OCI-LY1 (cell line): ENCODE measurements at regions not wholly inside any gene's neighbourhood (a gene's known extent, or its start where the extent isn't known, plus 50 kb on each side); places are given as distances from the start of the nearest gene placed in this dataset.

ENCODE experiments used
- H2AFZ ChIP-seq: fragments of 200-600 bp; sonication (generic), shearing (Covaris generic); 2 replicates; pipeline ENCODE4 v1.6.0; 2014; ENCODE audit warnings: antibody characterized with exemption, mild to moderate bottlenecking, low read length
- H3F3A ChIP-seq: fragments of 200-600 bp; sonication (generic), shearing (Covaris generic); 2 replicates; pipeline ENCODE4 v1.6.0; 2014; ENCODE audit warnings: mild to moderate bottlenecking, antibody characterized with exemption, low read length, moderate library complexity; ENCODE audit not compliant: insufficient read depth
- H3K27ac ChIP-seq: fragments of 200-600 bp; sonication (generic); 2 replicates; pipeline ENCODE4 v1.5.1; 2014; ENCODE audit warnings: low read length, mixed run types, mild to moderate bottlenecking, low read depth; ENCODE audit not compliant: poor library complexity, severe bottlenecking
- H3K27me3 ChIP-seq: fragments of 200-600 bp; sonication (generic); 2 replicates; pipeline ENCODE4 v1.6.0; 2014; ENCODE audit warnings: antibody characterized with exemption, mild to moderate bottlenecking, low read length, moderate library complexity; ENCODE audit not compliant: insufficient read depth
- H3K36me3 ChIP-seq: fragments of 200-600 bp; sonication (generic); 2 replicates; pipeline ENCODE4 v1.6.1; 2014; ENCODE audit warnings: mild to moderate bottlenecking, antibody characterized with exemption, low read length, moderate library complexity, mixed read lengths; ENCODE audit not compliant: insufficient read depth
- H3K4me1 ChIP-seq: fragments of 200-600 bp; sonication (generic); 2 replicates; pipeline ENCODE4 v1.5.1; 2014; ENCODE audit warnings: mild to moderate bottlenecking, low read length, moderate library complexity; ENCODE audit not compliant: insufficient read depth, severe bottlenecking
- H3K4me2 ChIP-seq: fragments of 200-600 bp; sonication (generic), shearing (Covaris generic); 2 replicates; pipeline ENCODE4 v1.6.1; 2014; ENCODE audit warnings: low read length
- H3K4me3 ChIP-seq: fragments of 200-600 bp; sonication (generic); 2 replicates; pipeline ENCODE4 v1.5.1; 2014; ENCODE audit warnings: low read length, low read depth, mild to moderate bottlenecking, mixed read lengths; ENCODE audit not compliant: poor library complexity, severe bottlenecking
- H3K79me2 ChIP-seq: fragments of 200-600 bp; shearing (Covaris generic); 2 replicates; pipeline ENCODE4 v1.6.1; 2016; ENCODE audit warnings: mixed run types, low read length, mixed read lengths; ENCODE audit not compliant: insufficient read depth
- H3K9ac ChIP-seq: fragments of 200-600 bp; sonication (generic), shearing (Covaris generic); 2 replicates; pipeline ENCODE4 v1.6.1; 2014; ENCODE audit warnings: mild to moderate bottlenecking, low read length, mixed read lengths
- H3K9me2 ChIP-seq: fragments of 200-600 bp; sonication (generic), shearing (Covaris generic); 2 replicates; pipeline ENCODE4 v1.6.1; 2014; ENCODE audit warnings: low read depth, mild to moderate bottlenecking, low read length, mixed read lengths
- H3K9me3 ChIP-seq: fragments of 200-600 bp; shearing (Covaris generic); 2 replicates; pipeline ENCODE4 v1.6.1; 2014; ENCODE audit warnings: low read length, mixed read lengths
- H4K20me1 ChIP-seq: fragments of 200-600 bp; sonication (generic), shearing (Covaris generic); 2 replicates; pipeline ENCODE4 v1.6.0; 2016; ENCODE audit warnings: mild to moderate bottlenecking, low read length; ENCODE audit not compliant: insufficient read depth
- CTCF ChIP-seq: fragments of 200-600 bp; sonication (generic), shearing (Covaris generic); IDR thresholded peaks from 2 replicates; pipeline ENCODE4 v1.5.1; 2017; ENCODE audit warnings: mild to moderate bottlenecking, antibody characterized with exemption, low read length, moderate library complexity, mixed read lengths
- EZH2 ChIP-seq: fragments of 200-600 bp; sonication (generic), shearing (Covaris generic); IDR thresholded peaks from 2 replicates; pipeline ENCODE4 v1.8.0; 2017; ENCODE audit warnings: borderline replicate concordance, mixed run types, mild to moderate bottlenecking, antibody characterized with exemption, low read length, moderate library complexity, mixed read lengths

GRCh38 chr1:70895531-70895930, 152.1 kb downstream of the PTGER3 start:
- Histone ChIP-seq H2AFZ (no peak overlapping the region), H3K27me3 (no peaks in the 10 kb centered on the region), H3K4me2 (no peak overlapping the region), H3K9me2 (no peaks in the 10 kb centered on the region), H4K20me1 (no peaks in the 10 kb centered on the region), H3K4me1 (no peaks in the 10 kb centered on the region), H3K9ac (no peak overlapping the region), H3K79me2 (no peaks in the 10 kb centered on the region), H3K27ac (no peak overlapping the region), H3K9me3 (no peaks in the 10 kb centered on the region), H3K36me3 (no peaks in the 10 kb centered on the region), H3F3A (no peaks in the 10 kb centered on the region), H3K4me3 (no peak overlapping the region)
- no peak for TF ChIP-seq CTCF
- no peak for TF ChIP-seq EZH2

GRCh38 chr1:70896224-70896623, 151.4 kb downstream of the PTGER3 start:
- Histone ChIP-seq H3K27ac (no peak overlapping the region), H4K20me1 (no peaks in the 10 kb centered on the region), H3K9me2 (no peaks in the 10 kb centered on the region), H3K36me3 (no peaks in the 10 kb centered on the region), H3K27me3 (no peaks in the 10 kb centered on the region), H3F3A (no peaks in the 10 kb centered on the region), H3K4me2 (no peak overlapping the region), H3K9me3 (no peaks in the 10 kb centered on the region), H3K9ac (no peak overlapping the region), H3K79me2 (no peaks in the 10 kb centered on the region), H3K4me3 (no peak overlapping the region), H3K4me1 (no peaks in the 10 kb centered on the region), H2AFZ (no peak overlapping the region)
- TF ChIP-seq EZH2: no peak
- TF ChIP-seq CTCF: no peak; the same call in 1 of the 2 replicates

GRCh38 chr1:70897273-70897672, 150.3 kb downstream of the PTGER3 start:
- H3F3A ChIP-seq: no peaks in the 10 kb centered on the region
- H3K79me2 ChIP-seq: no peaks in the 10 kb centered on the region

More at GRCh38 chr1:70897273-70897672, 150.3 kb downstream of the PTGER3 start:
- H3K4me2 ChIP-seq: no peak overlapping the region
- no peaks in the 10 kb centered on the region for H3K36me3 ChIP-seq
- no peaks in the 10 kb centered on the region for H4K20me1 ChIP-seq
- H3K4me1 ChIP-seq: no peaks in the 10 kb centered on the region
- no peak for TF ChIP-seq EZH2
- no peak for TF ChIP-seq CTCF
- H3K9me2 ChIP-seq: no peaks in the 10 kb centered on the region
- no peak overlapping the region for H2AFZ ChIP-seq
- H3K9me3 ChIP-seq: no peaks in the 10 kb centered on the region
- H3K9ac ChIP-seq: no peak overlapping the region
- no peak overlapping the region for H3K4me3 ChIP-seq
- H3K27me3 ChIP-seq: no peaks in the 10 kb centered on the region
- H3K27ac ChIP-seq: no peak overlapping the region
